Umbilical cord (tissue), 1 donor: ENCODE measurements at regions not wholly inside any gene's neighbourhood (a gene's known extent, or its start where the extent isn't known, plus 50 kb on each side); places are given as distances from the start of the nearest gene placed in this dataset.

Experiments
- DNase-seq: peaks from one replicate; pipeline ENCODE4 v3.0.0-alpha.2; 2015; ENCODE audit warnings: low spot score

DNA sequence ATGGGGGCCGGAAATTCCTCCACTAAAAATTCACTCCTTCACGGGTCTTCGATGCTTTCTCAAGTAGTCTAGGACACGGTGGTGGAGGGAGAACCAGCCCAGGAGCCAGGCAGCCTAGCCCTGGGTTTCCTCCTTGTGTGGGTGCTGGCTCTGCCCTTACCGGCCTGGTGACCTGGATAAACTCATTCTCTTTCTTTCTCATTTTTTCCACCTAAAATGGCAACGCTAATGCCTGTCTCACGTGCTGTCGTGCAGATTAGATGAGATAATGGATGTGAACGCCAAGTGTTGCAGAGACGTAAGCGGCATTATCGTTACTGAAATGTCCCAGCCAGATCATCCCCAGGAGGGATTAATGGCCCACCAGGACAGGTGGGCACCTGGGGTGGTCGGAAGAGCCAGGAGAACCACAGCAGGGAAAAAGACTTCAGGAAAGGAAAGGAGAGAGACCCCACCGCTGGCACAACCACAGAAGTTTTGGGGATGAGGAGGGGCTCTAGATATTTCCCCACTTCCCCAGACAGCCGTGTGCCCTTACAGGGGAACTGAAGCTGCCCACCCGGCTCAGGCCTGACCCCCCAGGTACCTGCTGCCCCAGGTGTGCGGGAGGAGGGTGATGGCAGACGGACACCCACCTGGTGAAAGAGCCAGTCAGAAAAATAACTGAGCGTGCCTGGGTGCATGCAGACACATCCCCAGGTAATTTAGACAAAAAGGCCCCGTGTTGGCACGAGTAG, 100.8 kb upstream of the ASAP2 start:
- DNase-seq, result no peak

DNA sequence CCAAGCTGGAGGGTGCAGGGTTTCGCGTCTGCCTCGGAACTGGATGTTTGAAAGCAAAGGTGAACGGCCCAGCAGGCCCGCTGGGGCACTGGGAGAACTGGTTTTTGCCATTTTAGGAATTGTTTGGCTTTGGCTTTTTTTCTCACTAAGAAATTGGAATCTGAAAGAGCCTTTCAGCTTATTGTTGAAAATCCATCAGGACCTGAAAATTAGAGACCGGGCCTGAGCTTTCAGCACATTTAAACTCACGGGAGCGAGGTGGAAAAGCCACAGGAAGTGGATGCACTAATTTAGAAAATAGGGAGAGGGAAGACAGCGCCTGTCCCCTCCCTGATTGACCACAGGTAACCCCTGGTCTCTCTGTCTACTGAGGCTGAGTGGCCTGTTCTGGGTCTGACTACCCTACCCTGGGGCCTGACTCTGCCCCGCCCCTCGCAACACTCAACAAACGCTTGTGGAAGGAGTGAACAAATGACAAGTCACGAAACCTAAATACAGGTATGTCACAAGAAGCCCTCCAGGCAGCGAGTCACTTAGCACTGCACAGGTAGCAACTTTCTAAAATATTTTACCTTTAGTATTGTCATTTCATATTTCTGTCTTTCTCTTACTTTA, 100.3 kb upstream of the MBOAT2 start:
- DNase-seq, result no peak

DNA sequence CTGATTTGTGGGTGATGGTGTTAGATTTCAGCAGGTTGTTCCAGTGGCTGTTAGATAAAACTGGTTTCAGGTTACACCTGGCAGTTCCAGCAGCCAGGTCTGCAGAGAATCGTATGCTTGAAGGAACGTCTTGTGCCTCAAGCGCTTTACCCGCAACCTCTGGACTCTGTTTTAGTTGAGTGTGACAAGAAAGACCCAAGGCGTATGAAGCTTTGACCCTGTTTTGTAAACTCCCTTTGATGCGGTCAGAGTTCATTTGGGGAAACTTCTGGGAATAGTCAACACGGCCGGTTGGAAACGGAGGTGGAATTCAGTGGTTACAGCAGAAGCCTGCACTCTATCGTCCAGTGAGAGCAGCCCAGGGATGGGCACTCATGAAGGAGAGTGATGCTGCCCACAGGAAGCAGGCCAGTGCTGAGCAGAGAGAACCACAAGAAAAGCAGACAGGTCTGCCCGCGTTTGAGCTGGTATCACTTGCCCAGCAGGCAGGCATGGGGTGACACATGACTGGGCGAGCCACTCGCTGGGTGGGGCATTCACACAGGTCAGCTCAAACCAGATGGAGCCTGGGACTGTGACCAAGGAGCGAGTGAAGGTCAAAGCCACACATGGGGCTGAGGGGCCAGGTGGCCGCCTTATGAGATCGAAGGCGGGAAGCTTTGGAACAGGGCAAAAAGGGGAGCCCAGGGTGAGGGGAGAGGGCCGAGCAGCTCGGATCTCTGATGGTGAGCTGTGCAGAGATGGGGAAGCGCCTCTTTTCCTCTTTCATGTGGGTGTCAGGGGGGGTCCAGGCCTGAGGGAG, 99.6 kb upstream of the MBOAT2 start:
- peak; percentile 37 for DNase-seq

DNA sequence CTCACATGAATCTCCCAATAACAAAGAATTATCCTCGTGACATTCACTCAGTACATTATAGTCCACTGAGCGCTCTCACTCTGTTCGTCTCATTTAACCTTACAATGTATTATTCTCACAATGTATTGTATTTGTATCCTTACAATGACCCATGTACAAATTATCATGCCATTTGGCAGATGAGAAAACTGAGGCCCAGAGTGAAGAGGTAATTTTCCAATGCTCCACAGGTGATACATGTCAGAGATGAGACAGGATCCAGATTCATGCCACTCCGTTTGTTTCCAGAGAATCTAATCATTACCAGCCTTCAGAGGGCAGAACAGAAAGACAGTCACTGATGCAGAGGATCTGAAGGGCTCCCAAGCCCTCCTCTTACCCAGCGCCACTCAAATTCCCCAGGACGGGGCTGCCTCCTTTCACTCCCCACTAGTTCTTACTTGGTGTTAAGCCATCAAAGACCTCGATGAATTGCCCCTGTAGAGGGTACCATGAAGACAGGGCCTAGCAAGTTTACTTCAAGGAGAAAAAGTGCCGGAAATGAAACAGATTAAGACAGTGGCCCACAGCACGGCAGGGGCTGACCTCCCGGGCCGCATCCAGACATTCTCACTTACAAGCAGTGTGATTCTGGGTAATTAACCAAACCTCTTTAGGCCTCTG, 98.4 kb upstream of the MBOAT2 start:
- DNase-seq, result no peak

DNA sequence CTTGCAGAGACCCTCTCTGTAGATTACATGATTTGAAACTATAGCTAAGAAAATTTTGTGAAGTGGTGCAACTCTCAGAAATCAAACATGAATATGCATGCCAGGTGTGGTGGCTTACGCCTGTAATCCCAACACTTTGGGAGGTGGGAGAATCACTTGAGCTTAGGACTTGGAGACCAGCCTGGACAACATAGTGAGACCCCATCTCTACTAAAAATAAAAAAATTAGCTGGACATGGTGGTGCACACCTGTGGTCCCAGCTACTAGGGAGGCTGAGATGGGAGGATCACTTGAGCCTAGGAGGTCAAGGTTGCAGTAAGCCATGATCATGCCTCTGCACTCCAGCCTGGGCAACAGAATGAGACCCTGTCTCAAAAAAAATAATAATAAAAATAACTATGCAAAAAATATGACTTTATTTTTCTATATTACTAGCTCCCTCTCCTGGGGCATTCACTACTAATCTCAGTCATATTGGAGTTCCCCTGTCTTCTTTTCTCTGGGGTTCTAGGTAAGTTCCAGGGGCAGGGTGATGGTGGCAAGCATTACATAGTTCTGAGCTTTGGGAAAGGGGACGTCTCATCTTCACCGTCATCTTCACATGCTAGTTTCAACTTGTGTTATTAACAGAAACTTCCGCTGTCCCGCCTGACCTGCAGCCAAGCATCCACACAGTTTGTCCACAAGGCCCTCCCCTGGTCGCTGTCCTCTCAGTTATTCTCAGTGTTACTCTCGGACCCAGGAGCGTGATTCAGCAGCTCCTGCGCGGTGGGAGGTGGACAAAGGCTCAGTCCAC, 96.8 kb upstream of the MBOAT2 start:
- DNase-seq, result no peak

DNA sequence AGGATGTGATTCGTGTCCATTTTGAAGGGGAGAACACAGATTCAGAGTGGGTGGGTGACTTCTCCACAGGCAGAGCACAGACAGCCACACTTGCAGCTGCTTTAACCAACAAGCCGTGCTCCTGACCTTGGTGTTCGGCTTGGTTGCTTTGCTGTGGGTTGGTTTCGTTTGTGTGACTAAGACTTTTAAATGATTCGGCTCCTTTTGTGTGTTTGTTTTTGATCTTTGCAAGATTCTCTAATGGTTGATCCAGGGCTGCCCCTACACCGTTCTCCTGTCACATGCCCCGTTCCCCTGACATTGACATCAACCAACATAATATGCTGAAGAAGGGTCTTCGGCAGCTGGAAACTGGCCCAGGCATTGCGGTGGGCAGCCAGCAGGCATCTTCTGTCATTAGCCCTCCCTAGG, 95.9 kb upstream of the MBOAT2 start:
- DNase-seq, result no peak

DNA sequence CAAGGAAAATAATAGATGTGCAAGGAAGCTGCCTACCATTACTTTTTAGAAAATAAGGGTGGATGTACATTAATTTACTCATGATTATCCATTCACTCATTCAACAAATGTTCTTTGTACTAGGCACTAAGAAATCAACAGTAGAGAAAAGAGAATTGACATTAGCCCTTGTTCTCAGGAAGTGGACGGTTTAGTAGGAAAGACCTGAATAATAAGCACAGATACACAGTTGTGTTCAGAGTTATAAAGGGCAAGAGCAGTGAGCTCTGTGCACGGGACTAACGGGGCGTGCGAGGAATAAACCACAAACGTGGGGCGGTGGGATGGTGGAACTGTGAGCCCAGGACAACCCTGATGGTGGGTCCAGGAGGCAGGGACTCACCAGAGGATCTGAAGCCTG, 94.4 kb upstream of the MBOAT2 start:
- DNase-seq, result no peak

DNA sequence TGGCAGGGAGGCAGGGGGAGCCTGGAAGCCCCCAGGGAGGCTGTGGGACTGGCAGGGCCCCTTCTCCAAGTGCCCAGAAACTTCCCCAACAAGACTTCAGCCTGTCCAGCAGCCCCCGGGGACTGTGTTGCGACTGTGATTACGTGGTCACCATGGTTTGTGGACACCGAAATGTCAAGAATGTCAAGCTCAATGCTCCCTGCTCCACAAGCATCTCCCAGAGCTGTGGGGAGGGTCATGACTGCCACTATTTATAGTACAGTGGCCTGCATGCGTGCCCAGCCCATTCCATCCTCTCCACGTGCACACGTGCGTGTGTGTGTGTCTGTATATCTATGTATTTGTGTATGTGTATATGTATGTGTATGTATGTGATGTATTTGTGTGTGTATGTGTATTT, 93.8 kb upstream of the MBOAT2 start:
- DNase-seq, result no peak

DNA sequence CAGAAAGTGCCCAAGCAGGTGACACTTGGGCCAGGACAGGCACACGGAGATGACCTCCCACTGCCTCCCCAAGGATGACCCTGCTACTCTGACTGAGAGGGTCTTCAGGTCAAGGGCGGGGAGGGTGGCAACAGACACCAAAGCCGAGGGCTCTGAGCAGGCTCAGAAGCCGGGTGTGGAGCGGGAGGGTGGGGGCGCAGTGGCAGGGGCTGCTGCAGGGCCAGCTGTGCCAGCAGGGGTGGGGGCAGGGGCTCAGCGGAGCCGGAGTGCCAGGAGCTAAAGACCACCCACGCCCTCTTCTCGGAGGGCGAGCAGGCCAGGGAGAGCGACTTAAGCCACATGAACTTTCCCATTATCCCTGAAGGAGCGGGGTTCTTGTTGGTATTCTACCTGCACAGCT, 93.3 kb upstream of the MBOAT2 start:
- no peak for DNase-seq

DNA sequence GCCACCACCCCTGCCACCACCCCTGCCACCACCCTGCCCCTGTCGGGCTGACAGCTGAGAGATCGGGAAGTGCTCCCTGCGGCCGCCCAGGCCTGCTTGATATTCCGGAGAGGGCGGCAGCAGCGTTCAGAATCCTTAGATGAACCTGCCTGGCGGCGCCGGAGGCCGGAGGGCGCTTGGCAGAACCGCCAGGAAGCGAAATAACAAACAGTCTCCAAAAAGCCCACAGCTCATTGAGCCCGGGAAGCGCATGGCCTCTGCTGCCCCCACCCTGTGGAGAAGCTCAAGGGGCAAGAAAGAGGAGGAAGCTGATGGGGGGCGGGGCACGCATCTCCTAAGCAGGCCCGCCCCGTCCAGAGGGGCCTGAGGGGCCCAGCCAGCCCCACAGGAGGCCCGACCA, 92.2 kb upstream of the MBOAT2 start:
- DNase-seq, result peak; percentile 51

DNA sequence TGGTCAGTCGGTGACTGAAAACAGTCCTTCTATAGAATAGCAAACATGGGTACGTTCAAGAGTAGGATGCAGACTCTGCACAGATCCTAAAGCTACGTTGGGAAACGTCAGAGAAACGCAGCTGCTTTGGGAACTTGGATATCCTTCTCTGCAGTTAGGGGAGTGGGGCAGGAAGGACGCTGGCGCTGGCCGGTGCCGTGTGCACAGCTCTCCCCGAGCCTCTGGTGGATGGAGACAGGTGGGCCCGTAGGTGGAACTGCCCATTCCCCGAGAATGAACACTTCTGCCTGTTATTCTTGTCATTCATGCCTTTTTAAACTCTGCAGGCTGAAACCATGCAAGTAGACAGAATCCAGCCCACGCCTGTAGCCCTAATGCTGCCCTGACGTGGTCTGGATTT, 91.7 kb upstream of the MBOAT2 start:
- no peak for DNase-seq

DNA sequence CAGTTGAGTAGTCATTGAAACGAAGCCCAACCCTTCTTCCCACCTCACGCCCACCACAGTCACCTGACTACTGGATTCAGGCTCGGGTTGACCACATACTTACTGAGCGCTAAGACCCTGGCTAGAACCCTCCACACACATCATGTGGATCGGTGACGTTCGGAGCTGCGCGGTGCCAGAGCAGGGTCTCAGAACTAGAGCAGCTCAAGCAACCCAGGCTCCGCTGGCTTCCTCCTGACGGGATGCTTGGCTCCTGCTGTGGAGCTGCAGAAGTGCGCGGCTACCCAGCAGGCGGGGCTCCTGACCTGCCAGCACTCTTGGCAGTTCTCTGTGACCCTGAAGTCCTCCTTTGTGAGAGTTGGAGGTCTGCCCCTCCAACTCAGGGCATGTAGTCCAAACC, 90.6 kb upstream of the MBOAT2 start:
- no peak for DNase-seq

DNA sequence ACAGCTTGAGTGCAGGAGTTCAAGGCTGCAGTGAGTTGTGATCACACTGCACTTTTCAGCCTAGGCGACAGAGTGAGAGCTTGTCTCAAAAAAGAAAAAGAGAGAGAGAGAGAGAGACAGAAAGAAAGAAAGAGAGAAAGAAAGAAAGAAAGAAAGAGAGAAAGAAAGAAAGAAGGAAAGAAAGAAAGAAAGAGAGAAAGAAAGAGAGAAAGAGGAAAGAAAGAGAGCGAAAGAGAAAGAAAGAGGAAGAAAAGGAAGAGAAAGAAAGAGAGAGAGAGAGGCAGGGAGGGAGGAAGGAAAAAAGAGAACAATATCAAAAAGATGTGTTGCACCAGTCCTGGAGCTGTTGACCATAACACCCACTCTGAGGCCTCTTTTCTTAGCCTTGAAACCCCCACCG, 89.8 kb upstream of the MBOAT2 start:
- no peak for DNase-seq

DNA sequence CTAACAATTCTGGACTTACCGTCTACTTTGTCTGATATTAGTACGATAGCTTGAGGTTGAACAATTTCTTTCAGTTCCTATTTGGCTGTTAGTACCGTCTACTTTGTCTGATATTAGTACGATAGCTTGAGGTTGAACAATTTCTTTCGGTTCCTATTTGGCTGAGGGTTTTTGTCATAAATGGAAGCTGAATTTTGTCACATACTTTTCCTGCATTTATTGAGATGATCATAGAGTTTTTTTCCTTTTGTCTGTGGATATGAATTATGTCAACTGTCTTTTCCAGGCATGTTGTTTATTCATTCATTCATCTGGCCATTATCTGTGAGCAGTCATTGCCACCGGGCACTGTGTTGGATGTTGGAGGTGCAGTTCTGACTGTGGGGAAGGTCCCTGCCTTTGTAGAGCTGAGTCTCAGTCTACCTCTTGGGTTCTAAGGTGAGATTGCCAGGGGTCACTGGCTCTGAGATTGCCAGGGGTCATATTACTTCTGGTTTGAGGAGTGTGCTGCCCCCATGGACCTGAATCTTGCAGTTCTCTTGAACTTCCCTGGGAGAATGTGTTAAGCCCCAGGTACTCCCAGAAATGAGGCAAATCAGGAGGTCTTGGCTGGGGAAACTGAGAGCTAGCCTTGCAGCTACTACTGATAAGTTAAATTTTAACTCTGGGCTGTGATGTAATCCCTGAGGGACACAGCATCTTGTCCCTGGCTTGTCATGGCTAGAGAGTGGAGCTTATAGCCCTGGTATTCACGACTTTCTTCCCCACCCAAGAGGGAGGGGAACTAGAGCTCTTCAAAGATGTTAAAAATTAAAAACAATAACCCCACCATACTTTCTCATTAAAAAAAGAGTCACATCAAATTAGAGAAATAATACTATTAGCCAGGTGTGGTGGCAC, 89.1 kb upstream of the MBOAT2 start:
- no peak for DNase-seq

DNA sequence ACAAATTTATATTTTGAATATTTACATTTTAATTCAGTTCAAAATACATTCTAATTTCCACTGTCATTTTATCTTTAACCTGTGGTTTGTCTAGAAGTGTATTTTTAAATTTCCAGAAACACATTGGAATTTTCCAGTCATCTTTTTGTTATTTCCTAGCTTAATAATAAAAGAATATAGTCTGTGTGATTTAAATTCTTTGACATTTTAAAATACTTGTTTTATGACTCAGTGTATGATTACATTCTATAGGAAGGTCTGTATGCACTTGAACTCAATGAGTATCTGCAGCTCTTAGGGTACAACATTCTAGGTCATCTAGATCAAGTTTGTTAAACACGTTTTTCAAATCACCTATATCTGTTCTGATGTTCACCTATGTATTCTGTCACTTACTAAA, 88.3 kb upstream of the MBOAT2 start:
- DNase-seq, result no peak

DNA sequence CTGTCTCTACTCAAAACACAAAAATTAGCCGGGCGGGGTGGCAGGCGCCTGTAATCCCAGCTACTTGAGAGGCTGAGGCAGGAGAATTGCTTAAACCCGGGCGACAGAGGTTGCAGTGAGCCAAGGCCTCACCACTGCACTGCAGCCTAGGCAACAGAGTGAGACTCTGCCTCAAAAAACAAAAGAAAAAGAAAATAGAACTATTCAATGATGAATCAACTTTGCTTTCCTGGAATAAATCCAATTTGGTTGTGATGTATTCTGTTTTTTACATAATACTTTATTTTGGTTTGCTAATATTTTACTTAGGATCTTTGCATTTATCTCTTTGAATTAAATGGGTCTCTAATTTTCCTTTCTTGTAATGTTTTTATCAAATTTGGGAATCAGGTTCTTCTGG, 86.3 kb upstream of the MBOAT2 start:
- DNase-seq, result no peak

DNA sequence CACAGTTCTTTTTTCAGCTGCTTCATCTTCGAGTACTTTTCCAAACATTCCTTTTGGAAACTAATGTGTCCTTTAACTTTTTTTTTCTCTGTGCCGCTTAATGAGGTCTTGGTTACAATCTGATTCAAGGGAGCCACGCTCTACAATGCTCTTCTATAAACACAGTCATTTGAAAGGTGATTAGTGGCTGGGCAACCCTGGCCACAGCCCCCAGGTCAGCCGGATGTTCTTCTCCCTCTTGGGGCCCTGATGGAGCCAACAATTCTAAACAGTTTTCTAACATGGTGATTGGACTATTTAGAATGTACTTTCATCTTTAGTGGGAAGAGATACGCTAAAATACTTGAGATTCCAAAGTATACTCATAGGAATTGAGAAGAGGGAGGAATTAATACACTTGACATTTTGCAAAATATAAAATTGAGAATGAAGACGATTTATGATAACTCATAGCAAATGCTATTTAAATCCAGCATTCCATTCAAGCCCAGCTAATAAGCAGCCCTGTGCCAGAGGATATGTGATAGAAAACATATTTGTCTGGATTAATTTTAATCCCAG, 83.7 kb upstream of the MBOAT2 start:
- no peak for DNase-seq

DNA sequence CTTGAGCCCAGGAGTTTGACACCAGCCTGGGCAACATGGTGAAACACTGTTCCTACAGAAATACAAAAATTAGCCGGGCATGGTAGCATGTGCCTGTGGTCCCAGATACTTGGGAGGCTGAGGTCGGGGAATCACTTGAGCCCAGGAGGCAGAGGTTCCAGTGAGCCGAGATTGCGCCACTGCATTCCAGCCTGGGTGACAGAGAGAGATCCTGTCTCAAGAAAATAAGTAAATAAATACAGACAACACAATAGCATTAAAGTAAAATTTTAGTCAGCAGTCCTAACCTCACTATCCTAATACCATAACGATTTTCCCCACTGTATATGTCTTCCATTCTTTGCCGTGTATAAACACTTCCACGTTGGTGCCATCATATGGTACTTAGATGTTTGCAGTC, 83.0 kb upstream of the MBOAT2 start:
- DNase-seq, result no peak

DNA sequence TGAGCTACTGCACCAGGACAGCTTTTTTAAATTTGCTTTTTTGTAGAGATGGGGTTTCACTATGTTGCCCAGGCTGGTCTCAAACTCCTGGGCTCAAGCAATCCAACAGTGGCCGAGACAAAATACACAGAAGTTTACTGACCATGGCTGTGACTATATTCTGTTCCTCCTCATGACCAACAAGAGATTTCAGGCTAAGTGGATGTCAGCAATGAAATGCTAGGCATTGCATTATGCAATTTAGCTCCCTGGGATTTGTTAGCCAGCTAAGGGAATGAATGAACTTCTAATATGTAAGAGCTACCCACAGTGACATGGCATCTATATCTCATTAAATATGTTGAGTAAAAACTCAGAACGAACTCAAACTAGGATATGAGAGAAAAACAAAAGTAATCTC, 81.9 kb upstream of the MBOAT2 start:
- no peak for DNase-seq

DNA sequence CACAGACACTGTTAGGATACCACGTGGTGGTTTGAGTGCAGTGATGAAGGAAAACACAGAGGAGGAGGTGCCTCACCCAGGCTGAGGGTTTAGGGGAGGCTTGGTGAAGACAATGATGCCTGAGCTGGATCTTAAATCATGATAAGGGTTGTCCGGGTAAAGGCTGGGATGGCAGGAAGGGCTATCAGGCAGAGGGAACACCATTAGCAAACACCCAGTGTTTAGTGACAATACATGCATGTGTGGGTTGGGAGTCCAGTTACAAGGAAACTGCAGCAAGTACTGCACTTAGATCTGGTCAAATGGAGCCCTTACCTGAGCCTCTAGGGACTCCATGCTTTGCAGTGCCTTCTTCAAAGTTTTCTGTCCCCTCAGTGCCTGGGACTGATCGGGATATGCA, 79.8 kb upstream of the MBOAT2 start:
- DNase-seq, result no peak
